Hepatocyte (in vitro differentiated cells): ENCODE measurements at regions not wholly inside any gene's neighbourhood (a gene's known extent, or its start where the extent isn't known, plus 50 kb on each side); places are given as distances from the start of the nearest gene placed in this dataset.

ENCODE experiments used
- DNase-seq: peaks from one replicate; pipeline ENCODE4 v3.0.0-alpha.2; 2016; ENCODE audit warnings: low spot score
- H2AFZ ChIP-seq: fragments of 200-600 bp; sonication (generic); 2 replicates; pipeline ENCODE4 v1.6.0; 2016; ENCODE audit warnings: antibody characterized with exemption, mild to moderate bottlenecking
- H3K27ac ChIP-seq: fragments of 200-600 bp; sonication (generic); 2 replicates; pipeline ENCODE4 v1.5.1; 2016; ENCODE audit warnings: mild to moderate bottlenecking
- H3K27me3 ChIP-seq: fragments of 200-600 bp; sonication (generic); 2 replicates; pipeline ENCODE4 v1.6.1; 2016
- H3K36me3 ChIP-seq: fragments of 200-600 bp; sonication (generic); replicated peaks from 2 replicates; pipeline ENCODE4 v1.5.1; 2016; ENCODE audit warnings: low read depth; ENCODE audit not compliant: insufficient read depth
- H3K4me1 ChIP-seq: fragments of 200-600 bp; sonication (generic); 2 replicates; pipeline ENCODE4 v1.5.1; 2016; ENCODE audit warnings: mild to moderate bottlenecking, moderate library complexity; ENCODE audit not compliant: insufficient read depth
- H3K4me2 ChIP-seq: fragments of 200-600 bp; sonication (generic); 2 replicates; pipeline ENCODE4 v1.6.0; 2016
- H3K4me3 ChIP-seq: fragments of 200-600 bp; sonication (generic); 2 replicates; pipeline ENCODE4 v1.5.1; 2016; ENCODE audit warnings: mild to moderate bottlenecking
- H3K79me2 ChIP-seq: fragments of 200-600 bp; sonication (generic); 2 replicates; pipeline ENCODE4 v1.6.0; 2017; ENCODE audit warnings: mild to moderate bottlenecking
- H3K9me2 ChIP-seq: fragments of 200-600 bp; sonication (generic); replicated peaks from 2 replicates; pipeline ENCODE4 v1.6.0; 2017; ENCODE audit warnings: mild to moderate bottlenecking; ENCODE audit not compliant: insufficient read depth
- H3K9me3 ChIP-seq: fragments of 200-600 bp; sonication (generic); 2 replicates; pipeline ENCODE4 v1.5.1; 2016; ENCODE audit warnings: low read depth, mild to moderate bottlenecking
- H4K20me1 ChIP-seq: fragments of 200-600 bp; sonication (generic); 2 replicates; pipeline ENCODE4 v1.6.0; 2016; ENCODE audit warnings: mild to moderate bottlenecking; ENCODE audit not compliant: insufficient read depth, poor library complexity, severe bottlenecking
- CTCF ChIP-seq: fragments of 200-600 bp; sonication (generic); IDR thresholded peaks from 2 replicates; pipeline ENCODE4 v1.5.1; 2016; ENCODE audit warnings: antibody characterized with exemption, mild to moderate bottlenecking; ENCODE audit not compliant: poor library complexity
- EZH2 ChIP-seq: fragments of 200-600 bp; sonication (generic); IDR thresholded peaks from 2 replicates; pipeline ENCODE4 v1.6.1; 2016; ENCODE audit warnings: antibody characterized with exemption, mild to moderate bottlenecking, borderline replicate concordance
- EZH2phosphoT487 ChIP-seq: fragments of 200-600 bp; sonication (generic); IDR thresholded peaks from one replicate; pipeline ENCODE4 v1.6.1; 2018; ENCODE audit warnings: antibody characterized with exemption, mild to moderate bottlenecking, low read depth, moderate library complexity; ENCODE audit not compliant: unreplicated experiment, severe bottlenecking
- WGBS: methylation state at CpG from one replicate; pipeline ENCODE4 v1.1.6; 2016; ENCODE audit warnings: low lambda C conversion rate; ENCODE audit errors: missing lambda C conversion rate; 5-methylcytosine and 5-hydroxymethylcytosine counted together

- Histone ChIP-seq H3K36me3 (no peaks in the 10 kb centered on the region), H2AFZ (no peak overlapping the region), H3K79me2 (no peaks in the 10 kb centered on the region), H3K4me3 (no peak overlapping the region), H3K9me2 (no peaks in the 10 kb centered on the region), H3K27ac (no peak overlapping the region), H3K27me3 (no peaks in the 10 kb centered on the region), H3K4me2 (no peak overlapping the region), H3K9me3 (no peaks in the 10 kb centered on the region), H4K20me1 (no peaks in the 10 kb centered on the region), H3K4me1 (no peaks in the 10 kb centered on the region)
- DNase-seq, result no peak
- WGBS, result 76% methylated on average over 4 of the region's 4 CpGs
- TF ChIP-seq EZH2 (no peak), EZH2phosphoT487 (no peak), CTCF (no peak)
Observed at GRCh38 chr15:39232512-39232911, 348.4 kb upstream of the THBS1 start.

GRCh38 chr15:39235084-39235795, 345.6 kb upstream of the THBS1 start:
- no peak overlapping the region for H3K27ac ChIP-seq
- no peaks in the 10 kb centered on the region for H3K36me3 ChIP-seq
- H3K4me3 ChIP-seq, result no peak overlapping the region
- H3K4me2 ChIP-seq, result no peak overlapping the region
- no peaks in the 10 kb centered on the region for H3K9me3 ChIP-seq
- no peak for TF ChIP-seq CTCF
- no peak for TF ChIP-seq EZH2
- no peak for TF ChIP-seq EZH2phosphoT487
- no peak overlapping the region for H2AFZ ChIP-seq
- H3K27me3 ChIP-seq, result no peaks in the 10 kb centered on the region
- H4K20me1 ChIP-seq, result no peaks in the 10 kb centered on the region
- H3K79me2 ChIP-seq, result no peaks in the 10 kb centered on the region
- H3K9me2 ChIP-seq, result no peaks in the 10 kb centered on the region
- no peak for DNase-seq
- WGBS, result 88% methylated on average over 5 of the region's 5 CpGs
- H3K4me1 ChIP-seq, result no peaks in the 10 kb centered on the region

- Histone ChIP-seq H3K4me3 (no peak overlapping the region), H2AFZ (no peak overlapping the region), H3K79me2 (no peaks in the 10 kb centered on the region)
Observed at GRCh38 chr15:39236375-39236774, 344.5 kb upstream of the THBS1 start.

More at GRCh38 chr15:39236375-39236774, 344.5 kb upstream of the THBS1 start:
- no peaks in the 10 kb centered on the region for H4K20me1 ChIP-seq
- H3K4me1 ChIP-seq, result no peaks in the 10 kb centered on the region
- no peak overlapping the region for H3K27ac ChIP-seq
- DNase-seq, result no peak
- no peaks in the 10 kb centered on the region for H3K9me3 ChIP-seq
- no peaks in the 10 kb centered on the region for H3K36me3 ChIP-seq
- TF ChIP-seq EZH2phosphoT487, result no peak
- TF ChIP-seq EZH2, result no peak
- TF ChIP-seq CTCF, result no peak
- no peak overlapping the region for H3K4me2 ChIP-seq
- H3K9me2 ChIP-seq, result no peaks in the 10 kb centered on the region
- no peaks in the 10 kb centered on the region for H3K27me3 ChIP-seq
